SU-DHL-6 (cell line): ENCODE measurements at regions not wholly inside any gene's neighbourhood (a gene's known extent, or its start where the extent isn't known, plus 50 kb on each side); places are given as distances from the start of the nearest gene placed in this dataset.

Experiments
- CTCF ChIP-seq: fragments of 200-600 bp; sonication (generic); IDR thresholded peaks from one replicate; pipeline ENCODE4 v1.5.1; 2017; ENCODE audit warnings: antibody characterized with exemption, mild to moderate bottlenecking, low read length, moderate library complexity; ENCODE audit not compliant: insufficient read depth, poor library complexity, severe bottlenecking
- EZH2phosphoT487 ChIP-seq: fragments of 200-600 bp; sonication (generic), shearing (Covaris generic); conservative IDR thresholded peaks from 2 replicates; pipeline ENCODE4 v1.6.1; 2018; ENCODE audit warnings: mild to moderate bottlenecking, antibody characterized with exemption, low read length, moderate library complexity, mixed read lengths

DNA sequence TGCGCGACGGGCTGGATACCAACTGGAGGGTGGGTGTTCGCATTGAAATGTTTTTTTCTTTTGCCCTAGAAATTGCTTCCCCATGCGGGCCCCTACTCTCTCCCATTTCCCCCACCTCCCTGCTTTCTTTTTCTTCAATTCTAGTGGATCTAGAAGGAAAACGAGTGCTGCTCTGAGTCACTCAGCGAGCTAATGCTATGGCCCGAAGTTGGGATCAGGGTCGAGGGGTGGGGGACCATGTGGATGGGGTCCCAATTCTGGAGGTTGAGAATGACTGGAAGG, 71.5 kb downstream of the SOX4 start:
- no peak for TF ChIP-seq CTCF
- TF ChIP-seq EZH2phosphoT487 = no peak
